SK-N-SH (cell line): ENCODE measurements at regions not wholly inside any gene's neighbourhood (a gene's known extent, or its start where the extent isn't known, plus 50 kb on each side); places are given as distances from the start of the nearest gene placed in this dataset.

Experiments
- CTCF ChIA-PET: fragments of 300-600, 350-600 bp; formaldehyde crosslinking; extraction: SDS; loops from one replicate; lab custom pipeline; 2021; lab: Yijun Ruan, JAX
- POLR2A ChIA-PET: fragments of 350-600 bp; sonication (Branson Sonifier 250); formaldehyde crosslinking; extraction: SDS; loops from one replicate; lab custom pipeline; 2020; ENCODE audit warnings: antibody characterized with exemption, inconsistent platforms; lab: Yijun Ruan, JAX
- DNase-seq: peaks from one replicate; pipeline ENCODE4 v3.0.0; 2012
- H2AFZ ChIP-seq: fragments of 200-600 bp; sonication (generic); 2 replicates; pipeline ENCODE4 v1.8.1; 2016; ENCODE audit warnings: antibody characterized with exemption, mild to moderate bottlenecking, low read depth
- H3F3A ChIP-seq: fragments of 200-600 bp; sonication (generic); replicated peaks from 2 replicates; pipeline ENCODE3; 2016; ENCODE audit warnings: antibody characterized with exemption, mild to moderate bottlenecking; ENCODE audit not compliant: insufficient read depth
- H3K27ac ChIP-seq, 2 experiments: fragments of 200-500 bp in 1 of 2; fragments of 200-600 bp in 1 of 2; sonication (Bioruptor generic) in 1 of 2; sonication (generic), shearing (Covaris generic) in 1 of 2; 2 replicates each; pipeline versions ENCODE4 v1.5.1 to v1.6.1; 2014 to 2016; ENCODE audit warnings: low read depth in 2 of 2, inconsistent platforms in 1 of 2, low read length in 1 of 2, mild to moderate bottlenecking in 1 of 2, mixed read lengths in 1 of 2
- H3K27me3 ChIP-seq: fragments of 200-600 bp; sonication (generic), shearing (Covaris generic); 2 replicates; pipeline ENCODE4 v1.6.1; 2016; ENCODE audit warnings: mixed run types; ENCODE audit not compliant: insufficient read depth
- H3K36me3 ChIP-seq, 2 experiments: fragments of 200-500 bp in 1 of 2; fragments of 200-600 bp in 1 of 2; sonication (Bioruptor generic) in 1 of 2; sonication (generic) in 1 of 2; replicated peaks in 1 of 2; 2 replicates each; pipeline versions ENCODE3 to v1.5.1; 2014 to 2016; ENCODE audit warnings: low read length in 1 of 2, mild to moderate bottlenecking in 1 of 2; ENCODE audit not compliant: insufficient read depth in 2 of 2, control insufficient read depth in 1 of 2
- H3K4me1 ChIP-seq, 2 experiments: fragments of 200-500 bp in 1 of 2; fragments of 200-600 bp in 1 of 2; sonication (Bioruptor generic) in 1 of 2; sonication (generic), shearing (Covaris generic) in 1 of 2; 2 replicates each; pipeline versions ENCODE4 v1.5.1 to v1.6.1; 2014 to 2016; ENCODE audit warnings: low read depth in 1 of 2, low read length in 1 of 2, mixed run types in 1 of 2; ENCODE audit not compliant: insufficient read depth in 2 of 2, control insufficient read depth in 1 of 2
- H3K4me2 ChIP-seq: fragments of 200-600 bp; sonication (generic), shearing (Covaris generic); 2 replicates; pipeline ENCODE4 v1.6.1; 2017; ENCODE audit warnings: mixed run types
- H3K4me3 ChIP-seq, 2 experiments: fragments of 200-500 bp in 1 of 2; fragments of 200-600 bp in 1 of 2; sonication (Bioruptor generic) in 1 of 2; sonication (generic), shearing (Covaris generic) in 1 of 2; 2 replicates each; pipeline versions ENCODE4 v1.5.1 to v1.8.1; 2014 to 2016; ENCODE audit warnings: low read depth in 2 of 2, inconsistent platforms in 1 of 2, low read length in 1 of 2, mild to moderate bottlenecking in 1 of 2, mixed read lengths in 1 of 2, moderate library complexity in 1 of 2
- H3K79me2 ChIP-seq: fragments of 200-600 bp; sonication (generic); 2 replicates; pipeline ENCODE4 v1.8.1; 2017; ENCODE audit warnings: mild to moderate bottlenecking; ENCODE audit not compliant: insufficient read depth
- H3K9ac ChIP-seq: fragments of 200-600 bp; sonication (generic); 2 replicates; pipeline ENCODE4 v1.6.1; 2017; ENCODE audit warnings: mixed run types
- H3K9me2 ChIP-seq: fragments of 200-600 bp; sonication (generic); 2 replicates; pipeline ENCODE4 v1.6.1; 2017; ENCODE audit warnings: mixed run types
- H3K9me3 ChIP-seq: fragments of 200-600 bp; sonication (generic); 2 replicates; pipeline ENCODE4 v1.6.1; 2017; ENCODE audit warnings: mixed run types, mild to moderate bottlenecking, moderate library complexity
- H4K20me1 ChIP-seq: fragments of 200-600 bp; sonication (generic); 2 replicates; pipeline ENCODE4 v1.6.1; 2017; ENCODE audit warnings: mild to moderate bottlenecking, mixed run types; ENCODE audit not compliant: insufficient read depth
- CHD2 ChIP-seq: fragments of 150-350 bp; IDR thresholded peaks from 2 replicates; pipeline ENCODE4 v1.6.1; 2018; ENCODE audit warnings: low read length; ENCODE audit not compliant: partially characterized antibody
- CTCF ChIP-seq: fragments of 200-600 bp; sonication (generic); IDR thresholded peaks from 2 replicates; pipeline ENCODE4 v1.6.1; 2017; ENCODE audit warnings: antibody characterized with exemption, mild to moderate bottlenecking, moderate library complexity
- ELF1 ChIP-seq: IDR thresholded peaks from 2 replicates; pipeline ENCODE4 v1.4.0; 2012
- EP300 ChIP-seq, 2 experiments: IDR thresholded peaks; 2 replicates each; pipeline versions ENCODE4 v1.4.0 to v1.6.1; 2012; ENCODE audit warnings: borderline replicate concordance in 1 of 2, low read depth in 1 of 2, low read length in 1 of 2
- EZH2phosphoT487 ChIP-seq: fragments of 200-600 bp; sonication (generic); IDR thresholded peaks from 2 replicates; pipeline ENCODE4 v1.6.1; 2017; ENCODE audit warnings: low read depth, mixed run types, mild to moderate bottlenecking, antibody characterized with exemption, moderate library complexity, borderline replicate concordance
- FOXJ3 ChIP-seq: sonication (generic); formaldehyde crosslinking; IDR thresholded peaks from 2 replicates; pipeline ENCODE4 v1.5.1; 2020; ENCODE audit warnings: mild to moderate bottlenecking, missing genetic modification reagents
- FOXM1 ChIP-seq: IDR thresholded peaks from 2 replicates; pipeline ENCODE4 v1.4.0; 2012; ENCODE audit warnings: low read depth, mild to moderate bottlenecking
- GABPA ChIP-seq: IDR thresholded peaks from 2 replicates; pipeline ENCODE4 v1.4.0; 2012; ENCODE audit warnings: low read depth, mild to moderate bottlenecking
- GATA2 ChIP-seq: sonication (generic); formaldehyde crosslinking; IDR thresholded peaks from 2 replicates; pipeline ENCODE4 v1.5.0; 2020; ENCODE audit warnings: mild to moderate bottlenecking, missing genetic modification reagents
- IRF3 ChIP-seq: fragments of 150-350 bp; IDR thresholded peaks from 2 replicates; pipeline ENCODE4 v1.6.1; 2016; ENCODE audit warnings: mild to moderate bottlenecking, low read depth, low read length
- JUND ChIP-seq: IDR thresholded peaks from 2 replicates; pipeline ENCODE4 v1.4.0; 2012
- MAX ChIP-seq: IDR thresholded peaks from 2 replicates; pipeline ENCODE4 v1.4.0; 2012; ENCODE audit warnings: low read depth
- NFIC ChIP-seq: IDR thresholded peaks from 2 replicates; pipeline ENCODE4 v1.4.0; 2012; ENCODE audit warnings: borderline replicate concordance
- POLR2AphosphoS5 ChIP-seq: IDR thresholded peaks from 2 replicates; pipeline ENCODE4 v1.6.1; 2012; ENCODE audit warnings: low read depth, low read length
- RAD21 ChIP-seq: IDR thresholded peaks from 2 replicates; pipeline ENCODE4 v1.6.1; 2012; ENCODE audit warnings: mild to moderate bottlenecking, low read length
- RCOR1 ChIP-seq: fragments of 150-350 bp; IDR thresholded peaks from 2 replicates; pipeline ENCODE4 v1.6.1; 2017; ENCODE audit warnings: antibody characterized with exemption, low read length
- RFX5 ChIP-seq: IDR thresholded peaks from 2 replicates; pipeline ENCODE4 v1.6.1; 2012; ENCODE audit warnings: mild to moderate bottlenecking, improper control_type of control experiment, low read length
- RXRA ChIP-seq: IDR thresholded peaks from 2 replicates; pipeline ENCODE4 v1.4.0; 2012; ENCODE audit warnings: low read depth, mild to moderate bottlenecking, borderline replicate concordance
- SMC3 ChIP-seq: IDR thresholded peaks from 2 replicates; pipeline ENCODE4 v1.6.1; 2012; ENCODE audit warnings: low read depth, low read length, improper control_type of control experiment
- TAF1 ChIP-seq: IDR thresholded peaks from 2 replicates; pipeline ENCODE4 v1.6.1; 2012; ENCODE audit warnings: low read depth, mild to moderate bottlenecking, low read length, moderate library complexity, borderline replicate concordance
- TCF12 ChIP-seq: IDR thresholded peaks from 2 replicates; pipeline ENCODE4 v1.4.0; 2012
- TEAD4 ChIP-seq: IDR thresholded peaks from 2 replicates; pipeline ENCODE4 v1.4.0; 2012; ENCODE audit warnings: mild to moderate bottlenecking, borderline replicate concordance; ENCODE audit not compliant: insufficient read depth
- YY1 ChIP-seq: IDR thresholded peaks from 2 replicates; pipeline ENCODE4 v1.4.0; 2012; ENCODE audit warnings: low read depth, mild to moderate bottlenecking
- WGBS: methylation state at CpG from one replicate; pipeline ENCODE4 v1.1.6; 2017; ENCODE audit warnings: low lambda C conversion rate; 5-methylcytosine and 5-hydroxymethylcytosine counted together
- TF ChIP-seq, protein P1 (sequence below): IDR thresholded peaks from 2 replicates; pipeline ENCODE4 v1.6.1; 2012; ENCODE audit warnings: mild to moderate bottlenecking, low read depth, low read length, moderate library complexity

- H3K79me2 ChIP-seq: no peaks in the 10 kb centered on the region
- H3K4me3 ChIP-seq: no peak overlapping the region
- H4K20me1 ChIP-seq: no peaks in the 10 kb centered on the region
- ChIA-PET POLR2A (no interaction called here), CTCF (interaction anchor here (1.0 kb wide), 1 partner anchor 8 kb away, joined by 3 read pairs; no protein-coding TSS in a partner anchor)
- no peaks in the 10 kb centered on the region; the same call in 1 of the 2 replicates for H3K27me3 ChIP-seq
- H3K9me3 ChIP-seq: no peaks in the 10 kb centered on the region
- H3K9ac ChIP-seq: no peak overlapping the region
- H3K27ac ChIP-seq: no peak overlapping the region
- no peaks in the 10 kb centered on the region for H3K9me2 ChIP-seq
- no peaks in the 10 kb centered on the region for H3F3A ChIP-seq
- no peak for DNase-seq
- H3K4me1 ChIP-seq: no peaks in the 10 kb centered on the region
- H3K4me2 ChIP-seq: no peak overlapping the region
- TF ChIP-seq EZH2phosphoT487 (no peak), POLR2AphosphoS5 (no peak), SMC3 (no peak), GATA2 (no peak), GABPA (no peak), IRF3 (no peak), RXRA (no peak), FOXM1 (no peak), YY1 (no peak)
- H2AFZ ChIP-seq: no peak overlapping the region
- no peaks in the 10 kb centered on the region for H3K36me3 ChIP-seq
Observed at GRCh38 chr15:60244813-60245212, 153.0 kb downstream of the ANXA2 start.

- Histone ChIP-seq H3K9me2 (no peaks in the 10 kb centered on the region), H3K4me3 (no peak overlapping the region), H3K79me2 (no peaks in the 10 kb centered on the region), H3K36me3 (no peaks in the 10 kb centered on the region), H3K27me3 (no peaks in the 10 kb centered on the region; the same call in 1 of the 2 replicates), H3K4me2 (no peak overlapping the region), H2AFZ (no peak overlapping the region), H4K20me1 (no peaks in the 10 kb centered on the region), H3F3A (no peaks in the 10 kb centered on the region), H3K27ac (no peak overlapping the region), H3K9me3 (no peaks in the 10 kb centered on the region), H3K4me1 (no peaks in the 10 kb centered on the region), H3K9ac (no peak overlapping the region)
- ChIA-PET CTCF (interaction anchor here (0.7 to 1.0 kb wide), 2 partner anchors 11 to 13 kb away, joined by 3 to 4 read pairs; no protein-coding TSS in a partner anchor), POLR2A (no interaction called here)
- 1% methylated on average over 3 of the region's 3 CpGs for WGBS
- TF ChIP-seq TCF12: no peak
- no peak for TF ChIP-seq POLR2AphosphoS5
- no peak for TF ChIP-seq CHD2
- no peak for TF ChIP-seq NFIC
- TF ChIP-seq FOXM1: no peak
- TF ChIP-seq RAD21: no peak
- no peak for TF ChIP-seq EP300 (IDR thresholded peaks at IDR 0.05; ENCODE audit: borderline replicate concordance in 1 of 2, low read depth in 1 of 2, low read length in 1 of 2)
- TF ChIP-seq EZH2phosphoT487: no peak
- TF ChIP-seq MAX: no peak
- TF ChIP-seq RCOR1: no peak
- no peak for TF ChIP-seq TAF1
- TF ChIP-seq FOXJ3 (CRISPR knock-in tag): no peak
- TF ChIP-seq, protein P1, sequence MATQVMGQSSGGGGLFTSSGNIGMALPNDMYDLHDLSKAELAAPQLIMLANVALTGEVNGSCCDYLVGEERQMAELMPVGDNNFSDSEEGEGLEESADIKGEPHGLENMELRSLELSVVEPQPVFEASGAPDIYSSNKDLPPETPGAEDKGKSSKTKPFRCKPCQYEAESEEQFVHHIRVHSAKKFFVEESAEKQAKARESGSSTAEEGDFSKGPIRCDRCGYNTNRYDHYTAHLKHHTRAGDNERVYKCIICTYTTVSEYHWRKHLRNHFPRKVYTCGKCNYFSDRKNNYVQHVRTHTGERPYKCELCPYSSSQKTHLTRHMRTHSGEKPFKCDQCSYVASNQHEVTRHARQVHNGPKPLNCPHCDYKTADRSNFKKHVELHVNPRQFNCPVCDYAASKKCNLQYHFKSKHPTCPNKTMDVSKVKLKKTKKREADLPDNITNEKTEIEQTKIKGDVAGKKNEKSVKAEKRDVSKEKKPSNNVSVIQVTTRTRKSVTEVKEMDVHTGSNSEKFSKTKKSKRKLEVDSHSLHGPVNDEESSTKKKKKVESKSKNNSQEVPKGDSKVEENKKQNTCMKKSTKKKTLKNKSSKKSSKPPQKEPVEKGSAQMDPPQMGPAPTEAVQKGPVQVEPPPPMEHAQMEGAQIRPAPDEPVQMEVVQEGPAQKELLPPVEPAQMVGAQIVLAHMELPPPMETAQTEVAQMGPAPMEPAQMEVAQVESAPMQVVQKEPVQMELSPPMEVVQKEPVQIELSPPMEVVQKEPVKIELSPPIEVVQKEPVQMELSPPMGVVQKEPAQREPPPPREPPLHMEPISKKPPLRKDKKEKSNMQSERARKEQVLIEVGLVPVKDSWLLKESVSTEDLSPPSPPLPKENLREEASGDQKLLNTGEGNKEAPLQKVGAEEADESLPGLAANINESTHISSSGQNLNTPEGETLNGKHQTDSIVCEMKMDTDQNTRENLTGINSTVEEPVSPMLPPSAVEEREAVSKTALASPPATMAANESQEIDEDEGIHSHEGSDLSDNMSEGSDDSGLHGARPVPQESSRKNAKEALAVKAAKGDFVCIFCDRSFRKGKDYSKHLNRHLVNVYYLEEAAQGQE: no peak
- no peak for TF ChIP-seq TEAD4
- no peak for TF ChIP-seq RXRA
- TF ChIP-seq ELF1: no peak
- TF ChIP-seq RFX5: no peak
- TF ChIP-seq CTCF: no peak
- no peak for TF ChIP-seq JUND
- DNase-seq: no peak
Observed at GRCh38 chr15:60250316-60250715, 147.5 kb downstream of the ANXA2 start.
